Stromal cell of bone marrow (primary cell): ENCODE measurements at regions not wholly inside any gene's neighbourhood (a gene's known extent, or its start where the extent isn't known, plus 50 kb on each side); places are given as distances from the start of the nearest gene placed in this dataset.

Experiments used
- DNase-seq: peaks from one replicate; pipeline ENCODE4 v3.0.0-alpha.2; 2012; ENCODE audit warnings: low read depth

GRCh38 chr7:25279705-25280104 is 51.4 kb upstream of the NPVF start:
- DNase-seq: no peak

GRCh38 chr7:25280181-25280580 is 51.9 kb upstream of the NPVF start:
- no peak for DNase-seq

GRCh38 chr7:25282194-25282593 is 53.9 kb upstream of the NPVF start:
- no peak for DNase-seq

- DNase-seq: no peak
Observed at GRCh38 chr7:25286756-25287155, 58.5 kb upstream of the NPVF start.

GRCh38 chr7:25287291-25287690 is 59.0 kb upstream of the NPVF start:
- DNase-seq: no peak

GRCh38 chr7:25288556-25289307 is 60.4 kb upstream of the NPVF start:
- peak; percentile 6 for DNase-seq

GRCh38 chr7:25289518-25289917 is 61.2 kb upstream of the NPVF start:
- DNase-seq: no peak

- no peak for DNase-seq
Observed at GRCh38 chr7:25294624-25295023, 66.3 kb upstream of the NPVF start.

- no peak for DNase-seq
Observed at GRCh38 chr7:25295387-25295786, 67.1 kb upstream of the NPVF start.

GRCh38 chr7:25296086-25296485 is 67.8 kb upstream of the NPVF start:
- no peak for DNase-seq

GRCh38 chr7:25297278-25297677 is 69.0 kb upstream of the NPVF start:
- no peak for DNase-seq

GRCh38 chr7:25303281-25304181 is 75.2 kb upstream of the NPVF start:
- DNase-seq: no peak

- no peak for DNase-seq
Observed at GRCh38 chr7:25304691-25305090, 76.4 kb upstream of the NPVF start.

- no peak for DNase-seq
Observed at GRCh38 chr7:25305831-25306230, 77.5 kb upstream of the NPVF start.

- DNase-seq: no peak
Observed at GRCh38 chr7:25307624-25308023, 79.3 kb upstream of the NPVF start.

GRCh38 chr7:25308246-25308645 is 80.0 kb upstream of the NPVF start:
- DNase-seq: no peak

GRCh38 chr7:25308906-25309705 is 80.8 kb upstream of the NPVF start:
- DNase-seq: no peak

- no peak for DNase-seq
Observed at GRCh38 chr7:25310896-25311295, 82.6 kb upstream of the NPVF start.

- no peak for DNase-seq
Observed at GRCh38 chr7:25311346-25311745, 83.1 kb upstream of the NPVF start.

GRCh38 chr7:25312968-25313367 is 84.7 kb upstream of the NPVF start:
- no peak for DNase-seq

GRCh38 chr7:25313526-25313925 is 85.2 kb upstream of the NPVF start:
- no peak for DNase-seq

- DNase-seq: no peak
Observed at GRCh38 chr7:25314094-25314730, 85.9 kb upstream of the NPVF start.
